Subcutaneous abdominal adipose tissue (tissue), 5 donors: ENCODE measurements at regions not wholly inside any gene's neighbourhood (a gene's known extent, or its start where the extent isn't known, plus 50 kb on each side); places are given as distances from the start of the nearest gene placed in this dataset.

Source experiments
- H3K27ac ChIP-seq: one replicate; pipeline ENCODE4 v1.7.0; 2013; ENCODE audit warnings: low read depth, mild to moderate bottlenecking, inconsistent platforms, low read length, moderate library complexity
- H3K27me3 ChIP-seq, 5 donors: one replicate each; pipeline ENCODE4 v1.7.0; 2013; ENCODE audit warnings: low read length in 5 of 5, inconsistent platforms in 1 of 5; ENCODE audit not compliant: control insufficient read depth in 5 of 5, insufficient read depth in 4 of 5
- H3K36me3 ChIP-seq, 5 donors: one replicate each; pipeline ENCODE4 v1.7.0; 2013; ENCODE audit warnings: low read length in 5 of 5; ENCODE audit not compliant: control insufficient read depth in 5 of 5, insufficient read depth in 5 of 5
- H3K4me1 ChIP-seq, 5 donors: one replicate each; pipeline ENCODE4 v1.7.0; 2013; ENCODE audit warnings: low read length in 5 of 5, mild to moderate bottlenecking in 3 of 5, moderate library complexity in 1 of 5; ENCODE audit not compliant: control insufficient read depth in 5 of 5, insufficient read depth in 5 of 5
- H3K4me3 ChIP-seq, 5 donors: one replicate each; pipeline ENCODE4 v1.7.0; 2013; ENCODE audit warnings: low read length in 5 of 5, low read depth in 1 of 5
- H3K9ac ChIP-seq, 5 donors: one replicate each; pipeline ENCODE4 v1.7.0; 2013; ENCODE audit warnings: low read length in 5 of 5, mild to moderate bottlenecking in 4 of 5, moderate library complexity in 3 of 5
- H3K9me3 ChIP-seq, 5 donors: one replicate each; pipeline ENCODE4 v1.7.0; 2013; ENCODE audit warnings: low read length in 5 of 5; ENCODE audit not compliant: control insufficient read depth in 5 of 5
- donor health status: healthy.
- donor health status: healthy.
- donor health status: healthy.
- donor health status: healthy.
- donor health status: healthy.

DNA sequence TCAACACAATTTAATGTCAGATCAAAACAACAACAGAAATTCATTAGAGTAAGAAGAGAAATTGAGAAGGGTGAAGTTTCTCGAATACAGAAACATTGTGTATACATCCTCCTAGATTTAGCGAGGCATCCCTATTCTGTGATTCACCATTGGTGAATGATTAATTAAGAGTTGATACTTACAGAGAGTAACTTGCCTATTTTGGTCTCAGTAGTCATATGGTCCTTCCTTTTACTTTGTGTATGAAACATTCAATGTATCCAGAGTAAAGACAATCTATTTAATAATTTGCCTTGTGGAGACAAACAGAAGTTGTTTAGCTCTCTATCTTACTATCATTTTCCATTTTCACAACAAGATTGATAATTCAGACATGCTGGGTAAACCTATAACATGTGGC is 432.0 kb downstream of the ZPLD1 start:
- H3K36me3 ChIP-seq = no peaks in the 10 kb centered on the region
- H3K9me3 ChIP-seq = no peaks in the 10 kb centered on the region
- no peak overlapping the region for H3K4me3 ChIP-seq
- H3K4me1 ChIP-seq = no peaks in the 10 kb centered on the region
- no peaks in the 10 kb centered on the region for H3K27me3 ChIP-seq
- H3K9ac ChIP-seq = no peak overlapping the region
- H3K27ac ChIP-seq = no peak overlapping the region

DNA sequence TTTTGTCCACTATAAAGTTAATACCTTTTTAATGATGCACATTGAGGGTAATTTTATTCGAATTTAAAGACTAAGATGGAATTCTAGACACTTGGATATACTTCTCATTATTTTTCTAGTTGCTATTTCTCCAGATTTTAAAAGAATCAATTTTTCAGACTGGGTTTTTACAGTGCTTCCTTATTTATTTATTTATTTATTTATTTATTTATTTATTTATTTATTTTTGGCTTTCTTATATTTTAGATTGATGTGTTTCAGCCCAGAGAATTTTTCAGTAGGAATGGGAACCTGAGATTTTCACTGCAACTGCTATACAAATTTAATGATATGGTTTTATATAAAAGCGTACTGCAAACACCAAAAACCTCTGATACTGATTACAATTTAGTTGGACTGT is 448.7 kb downstream of the ZPLD1 start:
- no peaks in the 10 kb centered on the region for H3K36me3 ChIP-seq
- no peaks in the 10 kb centered on the region for H3K9me3 ChIP-seq
- H3K4me1 ChIP-seq = no peaks in the 10 kb centered on the region
- no peak overlapping the region for H3K27ac ChIP-seq
- no peak overlapping the region for H3K4me3 ChIP-seq
- H3K9ac ChIP-seq = no peak overlapping the region
- H3K27me3 ChIP-seq = no peaks in the 10 kb centered on the region

DNA sequence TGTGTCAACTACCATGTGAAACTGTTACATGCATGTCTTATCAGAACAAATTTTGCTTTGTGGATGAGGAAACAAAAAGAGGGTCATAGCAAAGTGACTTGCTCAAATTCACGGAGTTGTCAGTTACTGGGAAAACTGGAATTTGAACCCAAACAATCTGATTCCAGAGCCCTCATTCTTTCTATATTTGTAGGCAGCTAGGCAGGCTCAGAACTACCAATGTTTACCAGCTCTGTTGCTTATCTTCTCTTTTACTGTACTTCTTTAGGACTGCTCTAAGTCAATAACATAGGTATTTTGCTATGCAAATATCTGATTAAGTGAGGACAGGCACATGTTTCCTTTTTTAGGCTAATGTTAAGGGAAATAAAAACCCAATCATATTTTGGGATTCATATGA is 450.5 kb downstream of the ZPLD1 start:
- Histone ChIP-seq H3K4me1 (no peaks in the 10 kb centered on the region), H3K4me3 (no peak overlapping the region), H3K9ac (no peak overlapping the region), H3K36me3 (no peaks in the 10 kb centered on the region), H3K9me3 (no peaks in the 10 kb centered on the region), H3K27me3 (no peaks in the 10 kb centered on the region), H3K27ac (no peak overlapping the region)

DNA sequence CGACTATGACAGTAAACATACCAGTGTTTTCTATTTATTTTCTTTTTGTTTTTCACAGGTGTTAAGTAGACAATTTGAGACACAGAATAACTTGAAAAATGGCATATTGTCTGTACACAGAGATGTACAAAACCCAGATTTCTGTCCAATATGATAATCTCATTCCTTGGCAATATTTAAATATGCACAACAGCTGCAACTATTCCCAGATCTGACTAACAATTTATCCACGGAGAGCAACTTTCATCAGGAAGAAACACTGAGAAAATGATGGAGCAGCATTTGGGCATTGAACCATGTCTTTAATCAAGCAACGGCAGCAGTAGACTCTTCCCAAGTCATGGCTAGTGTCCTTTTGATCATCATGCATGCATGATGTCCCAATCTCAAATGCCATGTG is 452.6 kb downstream of the ZPLD1 start:
- H3K36me3 ChIP-seq = no peaks in the 10 kb centered on the region
- H3K4me1 ChIP-seq = no peaks in the 10 kb centered on the region
- H3K4me3 ChIP-seq = no peak overlapping the region
- no peak overlapping the region for H3K27ac ChIP-seq
- H3K9me3 ChIP-seq = no peaks in the 10 kb centered on the region
- H3K27me3 ChIP-seq = no peaks in the 10 kb centered on the region
- no peak overlapping the region for H3K9ac ChIP-seq

DNA sequence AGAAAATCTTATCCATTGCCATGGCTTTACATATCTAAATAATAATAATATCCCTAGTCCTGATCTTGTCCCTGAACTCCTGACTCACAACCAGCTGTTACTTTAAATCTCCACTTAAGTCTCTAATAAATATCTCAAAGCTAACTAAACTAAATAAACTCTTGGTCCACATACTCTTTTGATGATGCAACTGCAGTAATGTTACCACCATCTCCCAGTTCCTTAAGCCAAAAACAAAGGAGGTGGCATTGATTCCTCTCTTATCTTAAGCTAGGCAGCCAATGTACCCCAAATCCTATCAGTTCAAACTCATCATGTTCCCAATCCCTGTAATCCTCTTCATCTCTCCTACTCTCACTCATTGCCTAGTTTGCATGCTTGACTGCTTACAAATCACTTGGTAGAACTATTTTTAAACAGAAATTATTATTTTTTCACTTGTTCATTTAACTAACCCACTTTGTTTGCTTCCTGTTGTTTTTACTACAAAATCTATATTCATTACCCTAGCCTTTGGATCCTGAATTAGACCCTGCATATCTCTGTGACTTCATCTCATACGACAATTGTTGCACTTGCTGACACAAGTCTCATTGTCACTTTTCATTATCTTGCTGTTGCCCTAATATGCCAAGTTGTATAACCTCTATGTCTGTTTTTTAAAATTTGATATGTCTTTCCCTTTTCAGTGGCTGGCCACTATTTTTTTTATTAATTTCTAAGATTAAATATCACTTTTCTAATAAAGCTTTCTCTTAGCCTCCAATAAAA is 462.2 kb downstream of the ZPLD1 start:
- no peaks in the 10 kb centered on the region for H3K9me3 ChIP-seq

DNA sequence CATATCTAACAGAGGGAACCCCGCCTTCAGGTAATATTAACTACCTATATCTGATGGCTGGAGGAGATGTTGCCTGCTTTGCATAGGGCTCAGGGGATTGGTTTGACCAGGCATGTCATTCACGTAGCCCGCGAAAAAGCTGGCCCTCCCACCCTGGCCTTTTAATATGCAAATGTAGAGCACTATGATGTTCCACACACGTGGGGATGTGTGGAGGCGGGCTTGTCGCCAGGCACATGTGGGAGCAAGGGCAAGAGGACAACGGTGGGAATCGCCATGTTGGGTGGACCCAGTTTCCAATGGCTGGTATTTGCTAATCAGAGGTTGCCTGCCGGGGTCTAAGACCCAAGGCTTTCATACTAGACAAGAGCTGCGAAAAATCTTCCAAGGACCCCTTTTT is 469.8 kb downstream of the ZPLD1 start:
- no peaks in the 10 kb centered on the region for H3K4me1 ChIP-seq
- H3K36me3 ChIP-seq = no peaks in the 10 kb centered on the region
- H3K27me3 ChIP-seq = no peaks in the 10 kb centered on the region
- no peak overlapping the region for H3K4me3 ChIP-seq
- H3K27ac ChIP-seq = no peak overlapping the region
- no peaks in the 10 kb centered on the region for H3K9me3 ChIP-seq
- no peak overlapping the region for H3K9ac ChIP-seq

More for the DNA sequence above, 462.2 kb downstream of the ZPLD1 start:
- H3K9ac ChIP-seq = no peak overlapping the region
- H3K4me3 ChIP-seq = no peak overlapping the region
- H3K27me3 ChIP-seq = no peaks in the 10 kb centered on the region
- H3K27ac ChIP-seq = no peak overlapping the region
- H3K4me1 ChIP-seq = no peaks in the 10 kb centered on the region
- no peaks in the 10 kb centered on the region for H3K36me3 ChIP-seq

DNA sequence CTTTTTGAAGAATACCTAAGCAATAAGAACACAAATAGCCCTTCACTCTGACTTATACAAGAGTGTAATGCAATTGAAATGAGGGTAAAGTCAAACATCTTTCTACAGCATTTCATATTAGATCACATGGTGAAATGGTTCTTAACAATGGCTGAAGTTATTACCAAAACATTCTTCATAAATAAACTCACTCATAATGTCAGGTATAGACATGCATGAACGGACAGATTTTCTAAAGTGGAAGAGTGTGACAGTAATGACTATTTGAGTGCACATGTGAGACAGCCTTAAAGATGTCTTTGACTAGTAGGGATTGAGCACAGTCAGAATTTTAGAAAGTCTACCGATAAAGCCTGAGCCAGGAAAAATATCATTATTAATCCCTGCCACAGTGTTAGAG is 471.0 kb downstream of the ZPLD1 start:
- H3K36me3 ChIP-seq = no peaks in the 10 kb centered on the region
- no peaks in the 10 kb centered on the region for H3K27me3 ChIP-seq
- H3K27ac ChIP-seq = no peak overlapping the region
- H3K4me3 ChIP-seq = no peak overlapping the region
- H3K4me1 ChIP-seq = no peaks in the 10 kb centered on the region
- H3K9me3 ChIP-seq = no peaks in the 10 kb centered on the region
- H3K9ac ChIP-seq = no peak overlapping the region

DNA sequence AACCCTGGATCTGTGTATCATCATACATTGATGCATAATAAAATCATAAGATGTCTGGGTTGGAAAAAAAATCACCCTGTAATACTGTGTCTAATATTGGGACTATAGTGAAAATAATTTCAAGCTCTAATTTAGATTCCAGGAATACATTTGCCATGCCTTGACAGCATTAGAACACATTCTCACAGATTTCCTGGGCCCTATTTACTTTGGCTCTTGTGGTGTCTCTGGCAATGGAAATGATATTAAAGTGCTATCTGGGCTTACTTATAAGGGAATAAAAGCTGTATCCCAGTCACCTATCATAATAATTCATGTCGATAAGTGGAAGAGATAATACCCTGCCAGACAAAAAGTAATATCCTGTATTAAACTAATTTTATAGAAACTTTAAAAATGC is 472.0 kb downstream of the ZPLD1 start:
- no peak overlapping the region for H3K27ac ChIP-seq
- no peak overlapping the region for H3K9ac ChIP-seq
- H3K9me3 ChIP-seq = no peaks in the 10 kb centered on the region
- no peaks in the 10 kb centered on the region for H3K36me3 ChIP-seq
- no peaks in the 10 kb centered on the region for H3K27me3 ChIP-seq
- H3K4me3 ChIP-seq = no peak overlapping the region
- H3K4me1 ChIP-seq = no peaks in the 10 kb centered on the region

DNA sequence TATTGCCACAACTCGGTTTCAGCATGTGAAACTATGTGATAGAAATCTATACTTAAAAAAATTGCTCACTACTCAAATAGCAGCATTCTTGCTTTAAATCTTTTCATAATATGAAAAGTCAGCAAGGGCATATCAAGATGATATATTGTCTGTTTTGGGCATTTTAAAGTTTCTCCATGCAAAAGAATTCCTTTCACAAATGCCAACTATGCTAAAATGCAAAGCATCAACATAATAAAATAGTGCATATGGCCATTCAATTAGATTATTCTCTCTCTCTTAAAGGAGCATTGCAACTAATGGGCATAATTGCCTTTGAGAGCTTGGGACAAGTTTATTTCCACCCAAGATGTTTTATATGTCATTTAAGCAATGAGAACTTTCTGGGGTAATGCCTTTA is 475.1 kb downstream of the ZPLD1 start:
- Histone ChIP-seq H3K27me3 (no peaks in the 10 kb centered on the region), H3K9ac (no peak overlapping the region), H3K36me3 (no peaks in the 10 kb centered on the region), H3K4me3 (no peak overlapping the region), H3K9me3 (no peaks in the 10 kb centered on the region), H3K4me1 (no peaks in the 10 kb centered on the region), H3K27ac (no peak overlapping the region)

DNA sequence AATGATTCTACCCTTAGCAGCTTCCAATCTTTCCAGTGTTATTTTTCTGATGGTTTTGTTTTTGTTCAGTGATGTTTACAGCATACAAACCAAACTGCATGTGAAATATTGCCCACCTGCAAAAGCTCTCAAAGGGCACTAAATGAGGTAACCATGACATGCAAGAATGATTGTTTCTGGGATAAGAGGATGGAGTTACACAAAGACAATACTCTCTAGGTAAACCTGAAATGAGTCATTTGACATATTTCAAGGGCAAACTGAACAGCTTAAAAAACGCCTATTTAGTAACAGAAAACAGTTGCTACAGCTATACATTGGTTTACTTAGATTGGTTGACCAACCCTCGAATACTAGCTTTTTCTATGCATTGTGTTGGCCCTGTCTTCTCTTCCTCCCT is 481.7 kb downstream of the ZPLD1 start:
- Histone ChIP-seq H3K4me3 (no peak overlapping the region), H3K9me3 (no peaks in the 10 kb centered on the region), H3K4me1 (no peaks in the 10 kb centered on the region), H3K27ac (no peak overlapping the region), H3K36me3 (no peaks in the 10 kb centered on the region), H3K27me3 (no peaks in the 10 kb centered on the region), H3K9ac (no peak overlapping the region)
